Panc1 (cell line): ENCODE measurements at regions not wholly inside any gene's neighbourhood (a gene's known extent, or its start where the extent isn't known, plus 50 kb on each side); places are given as distances from the start of the nearest gene placed in this dataset.

Experiments used
- ATAC-seq: fragments of 200-7000 bp; cut with Tn5 transposase; 2 replicates; pipeline ENCODE4 v1.9.1; 2020; ENCODE audit warnings: mild to moderate bottlenecking, moderate library complexity
- BruUV-seq: library from RNA; stranded (reverse); fragments of 400-500 nt; replicated peaks from 2 replicates; lab custom pipeline; 2021; lab: Mats Ljungman, UMichigan
- CTCF ChIA-PET: fragments of 300-600 bp; sonication (Branson Sonifier 250); formaldehyde crosslinking; loops from one replicate; lab custom pipeline; 2022; ENCODE audit warnings: antibody characterized with exemption; lab: Charles Lee
- POLR2A ChIA-PET: fragments of 300-600 bp; sonication (Branson Sonifier 250); formaldehyde crosslinking; loops from one replicate; lab custom pipeline; 2022; ENCODE audit warnings: antibody characterized with exemption; lab: Charles Lee
- DNase-seq: peaks from one replicate; pipeline ENCODE4 v3.0.0-alpha.2; 2010; ENCODE audit warnings: low read depth, low spot score
- H3K27ac ChIP-seq: 2 replicates; pipeline ENCODE4 v1.5.1; 2011; ENCODE audit warnings: mild to moderate bottlenecking, low read length, inconsistent platforms
- H3K27me3 ChIP-seq: fragments of 200-500 bp; sonication (Bioruptor generic); 2 replicates; pipeline ENCODE4 v1.6.0; 2014; ENCODE audit warnings: low read length, inconsistent platforms; ENCODE audit not compliant: control insufficient read depth, insufficient read depth
- H3K36me3 ChIP-seq: fragments of 200-500 bp; sonication (Bioruptor generic); 2 replicates; pipeline ENCODE4 v1.5.1; 2014; ENCODE audit warnings: inconsistent platforms, mild to moderate bottlenecking, low read length, moderate library complexity; ENCODE audit not compliant: control insufficient read depth, insufficient read depth
- H3K4me1 ChIP-seq: 2 replicates; pipeline ENCODE4 v1.5.1; 2011; ENCODE audit warnings: inconsistent platforms, mild to moderate bottlenecking, low read length, moderate library complexity; ENCODE audit not compliant: control insufficient read depth, insufficient read depth
- H3K4me3 ChIP-seq, 2 experiments: 2 replicates each; pipeline ENCODE4 v1.5.1; 2011 to 2012; ENCODE audit warnings: low read depth in 2 of 2, low read length in 2 of 2, mild to moderate bottlenecking in 2 of 2, inconsistent platforms in 1 of 2, moderate library complexity in 1 of 2
- H3K9me3 ChIP-seq: fragments of 200-500 bp; sonication (Bioruptor generic); 2 replicates; pipeline ENCODE4 v1.5.1; 2014; ENCODE audit warnings: low read depth, mild to moderate bottlenecking, inconsistent platforms, low read length, moderate library complexity; ENCODE audit not compliant: control insufficient read depth, insufficient read depth
- POLR2AphosphoS5 ChIP-seq: IDR thresholded peaks from 2 replicates; pipeline ENCODE4 v1.6.1; 2012; ENCODE audit warnings: mild to moderate bottlenecking, low read depth, low read length, moderate library complexity
- SIN3A ChIP-seq: IDR thresholded peaks from 2 replicates; pipeline ENCODE4 v1.6.1; 2012; ENCODE audit warnings: low read depth, mild to moderate bottlenecking, low read length, moderate library complexity, borderline replicate concordance; ENCODE audit not compliant: insufficient read depth
- TCF7L2 ChIP-seq: IDR thresholded peaks from 2 replicates; pipeline ENCODE4 v1.6.1; 2011; ENCODE audit warnings: mild to moderate bottlenecking, low read depth, low read length, inconsistent platforms
- in situ Hi-C: cut with HindIII; loops from 2 replicates; pipeline ENCODE4 v1.10.0; 2016; ENCODE audit warnings: low sequenced_read_pairs, low pct_unique_long_range_greater_than_20kb
- intact Hi-C: fragments of 100-400 bp; cut with micrococcal nuclease; formaldehyde crosslinking; loops from one replicate; pipeline ENCODE4 v1.10.0; 2022; ENCODE audit not compliant: unreplicated experiment
- TF ChIP-seq, protein P1 (sequence below), 2 experiments: IDR thresholded peaks; 2 replicates each; pipeline ENCODE4 v1.6.1; 2011 to 2012; ENCODE audit warnings: low read depth in 2 of 2, control low read depth in 1 of 2, low read length in 1 of 2, mild to moderate bottlenecking in 1 of 2, moderate library complexity in 1 of 2; ENCODE audit not compliant: insufficient read depth in 1 of 2
- TF ChIP-seq, protein P2 (sequence below): fragments of 450-650 bp; IDR thresholded peaks from 2 replicates; pipeline ENCODE4 v1.5.1; 2017; ENCODE audit warnings: mild to moderate bottlenecking

- Histone ChIP-seq H3K27me3 (no peaks in the 10 kb centered on the region), H3K9me3 (no peaks in the 10 kb centered on the region), H3K4me1 (no peaks in the 10 kb centered on the region), H3K4me3 (no peak overlapping the region), H3K27ac (no peak overlapping the region), H3K36me3 (no peaks in the 10 kb centered on the region)
- CTCF ChIA-PET, result no interaction called here
- no TSS peak for BruUV-seq
- DNase-seq (no peak), ATAC-seq (no peak)
- in situ Hi-C loops, result no loop called here
- POLR2A ChIA-PET, result no interaction called here
- TF ChIP-seq, protein P1, sequence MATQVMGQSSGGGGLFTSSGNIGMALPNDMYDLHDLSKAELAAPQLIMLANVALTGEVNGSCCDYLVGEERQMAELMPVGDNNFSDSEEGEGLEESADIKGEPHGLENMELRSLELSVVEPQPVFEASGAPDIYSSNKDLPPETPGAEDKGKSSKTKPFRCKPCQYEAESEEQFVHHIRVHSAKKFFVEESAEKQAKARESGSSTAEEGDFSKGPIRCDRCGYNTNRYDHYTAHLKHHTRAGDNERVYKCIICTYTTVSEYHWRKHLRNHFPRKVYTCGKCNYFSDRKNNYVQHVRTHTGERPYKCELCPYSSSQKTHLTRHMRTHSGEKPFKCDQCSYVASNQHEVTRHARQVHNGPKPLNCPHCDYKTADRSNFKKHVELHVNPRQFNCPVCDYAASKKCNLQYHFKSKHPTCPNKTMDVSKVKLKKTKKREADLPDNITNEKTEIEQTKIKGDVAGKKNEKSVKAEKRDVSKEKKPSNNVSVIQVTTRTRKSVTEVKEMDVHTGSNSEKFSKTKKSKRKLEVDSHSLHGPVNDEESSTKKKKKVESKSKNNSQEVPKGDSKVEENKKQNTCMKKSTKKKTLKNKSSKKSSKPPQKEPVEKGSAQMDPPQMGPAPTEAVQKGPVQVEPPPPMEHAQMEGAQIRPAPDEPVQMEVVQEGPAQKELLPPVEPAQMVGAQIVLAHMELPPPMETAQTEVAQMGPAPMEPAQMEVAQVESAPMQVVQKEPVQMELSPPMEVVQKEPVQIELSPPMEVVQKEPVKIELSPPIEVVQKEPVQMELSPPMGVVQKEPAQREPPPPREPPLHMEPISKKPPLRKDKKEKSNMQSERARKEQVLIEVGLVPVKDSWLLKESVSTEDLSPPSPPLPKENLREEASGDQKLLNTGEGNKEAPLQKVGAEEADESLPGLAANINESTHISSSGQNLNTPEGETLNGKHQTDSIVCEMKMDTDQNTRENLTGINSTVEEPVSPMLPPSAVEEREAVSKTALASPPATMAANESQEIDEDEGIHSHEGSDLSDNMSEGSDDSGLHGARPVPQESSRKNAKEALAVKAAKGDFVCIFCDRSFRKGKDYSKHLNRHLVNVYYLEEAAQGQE (IDR thresholded peaks at IDR 0.05; ENCODE audit: insufficient read depth in 1 of 2, low read depth in 2 of 2, low read length in 1 of 2), result no peak
- TF ChIP-seq, protein P2, sequence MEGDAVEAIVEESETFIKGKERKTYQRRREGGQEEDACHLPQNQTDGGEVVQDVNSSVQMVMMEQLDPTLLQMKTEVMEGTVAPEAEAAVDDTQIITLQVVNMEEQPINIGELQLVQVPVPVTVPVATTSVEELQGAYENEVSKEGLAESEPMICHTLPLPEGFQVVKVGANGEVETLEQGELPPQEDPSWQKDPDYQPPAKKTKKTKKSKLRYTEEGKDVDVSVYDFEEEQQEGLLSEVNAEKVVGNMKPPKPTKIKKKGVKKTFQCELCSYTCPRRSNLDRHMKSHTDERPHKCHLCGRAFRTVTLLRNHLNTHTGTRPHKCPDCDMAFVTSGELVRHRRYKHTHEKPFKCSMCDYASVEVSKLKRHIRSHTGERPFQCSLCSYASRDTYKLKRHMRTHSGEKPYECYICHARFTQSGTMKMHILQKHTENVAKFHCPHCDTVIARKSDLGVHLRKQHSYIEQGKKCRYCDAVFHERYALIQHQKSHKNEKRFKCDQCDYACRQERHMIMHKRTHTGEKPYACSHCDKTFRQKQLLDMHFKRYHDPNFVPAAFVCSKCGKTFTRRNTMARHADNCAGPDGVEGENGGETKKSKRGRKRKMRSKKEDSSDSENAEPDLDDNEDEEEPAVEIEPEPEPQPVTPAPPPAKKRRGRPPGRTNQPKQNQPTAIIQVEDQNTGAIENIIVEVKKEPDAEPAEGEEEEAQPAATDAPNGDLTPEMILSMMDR, result no peak
- no peak for TF ChIP-seq TCF7L2
- intact Hi-C loops, result no loop called here
These were observed 52.7 kb upstream of the APBB1IP start for GRCh38 chr10:26385443-26385842.

DNA sequence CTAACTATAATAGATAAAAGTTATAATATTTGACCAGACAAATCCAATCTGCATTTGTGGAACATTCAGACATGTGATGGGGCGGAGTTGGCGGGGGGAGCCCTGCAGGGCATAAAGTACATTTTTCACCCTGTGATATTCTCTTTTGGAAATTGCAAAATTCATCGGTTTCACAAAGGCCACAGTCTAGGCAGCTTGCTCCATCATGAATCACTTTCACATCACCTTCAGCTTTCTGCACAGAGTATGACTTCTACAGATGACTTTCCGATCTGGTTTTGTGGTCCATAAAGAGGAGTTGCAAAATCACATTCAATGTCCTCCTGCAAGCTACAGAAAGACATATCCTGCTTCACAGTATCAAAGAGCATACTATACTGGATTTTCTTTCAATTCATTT is 51.4 kb upstream of the APBB1IP start:
- H3K27ac ChIP-seq, result no peak overlapping the region
- no peak overlapping the region for H3K4me3 ChIP-seq
- ATAC-seq (no peak), DNase-seq (no peak)
- no peaks in the 10 kb centered on the region for H3K36me3 ChIP-seq
- TF ChIP-seq POLR2AphosphoS5 (no peak), SIN3A (no peak), TCF7L2 (no peak)
- TF ChIP-seq, protein P2, result no peak
- TF ChIP-seq, protein P1 (IDR thresholded peaks at IDR 0.05; ENCODE audit: insufficient read depth in 1 of 2, low read depth in 2 of 2, low read length in 1 of 2), result no peak
- H3K27me3 ChIP-seq, result no peaks in the 10 kb centered on the region
- BruUV-seq, result no TSS peak
- intact Hi-C loops (no loop called here), in situ Hi-C loops (no loop called here)
- ChIA-PET POLR2A (no interaction called here), CTCF (no interaction called here)
- H3K4me1 ChIP-seq, result no peaks in the 10 kb centered on the region
- H3K9me3 ChIP-seq, result no peaks in the 10 kb centered on the region
